NCI-H1694 treated with DMSO at 0.1 percent for 48 hours (cell line): ENCODE measurements at regions not wholly inside any gene's neighbourhood (a gene's known extent, or its start where the extent isn't known, plus 50 kb on each side); places are given as distances from the start of the nearest gene placed in this dataset.
"Not testable (repeated sequence)": the region's sequence is repeated elsewhere in the genome, so short reads cannot be mapped to it uniquely, and the experiment has no call there.

Experiments
- DNase-seq: peaks from one replicate; lab custom pipeline; 2025; lab: John Stamatoyannopoulos, UW

DNA sequence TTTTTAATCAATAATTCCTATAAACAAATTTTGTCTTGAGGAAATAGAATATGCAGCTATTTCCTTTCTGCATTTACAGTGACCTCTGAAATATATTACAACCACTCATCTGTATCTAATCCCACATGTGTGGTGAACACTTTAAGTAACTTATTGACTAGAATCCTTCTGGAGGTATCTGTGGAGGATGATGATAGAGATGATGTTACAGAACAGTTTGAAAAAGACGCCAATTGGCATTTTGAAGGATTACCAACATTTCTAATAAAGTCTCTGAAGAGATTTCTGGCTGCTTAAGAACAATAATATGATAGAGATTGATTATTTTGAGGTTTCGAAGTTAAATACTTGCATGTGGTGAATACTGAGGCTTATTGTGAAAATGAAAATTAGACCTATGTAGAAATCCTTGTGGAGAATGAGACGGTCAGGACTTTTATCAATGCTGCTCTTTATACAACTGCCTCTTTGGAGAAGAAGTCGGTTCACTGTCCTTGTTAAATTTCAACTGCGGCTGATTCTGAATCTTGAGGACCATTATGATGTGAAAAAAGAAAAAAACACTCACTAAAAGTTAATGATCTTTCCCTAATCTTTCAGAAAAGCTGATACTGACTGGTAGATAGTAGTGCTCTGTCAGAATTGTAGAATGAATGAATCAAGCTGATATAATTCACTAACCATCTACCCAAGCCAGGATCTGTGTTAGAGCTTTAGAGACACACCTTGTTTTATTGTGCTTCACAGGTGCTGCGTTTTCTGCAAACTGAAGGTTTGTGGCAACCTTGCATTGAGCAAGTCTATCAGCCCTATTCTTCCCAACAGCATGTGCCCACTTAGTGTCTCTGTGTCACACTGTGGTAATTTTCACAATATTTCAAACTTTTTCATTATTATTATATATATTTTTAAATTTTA lies 204.7 kb downstream of the SPRY1 start:
- DNase-seq: no peak

DNA sequence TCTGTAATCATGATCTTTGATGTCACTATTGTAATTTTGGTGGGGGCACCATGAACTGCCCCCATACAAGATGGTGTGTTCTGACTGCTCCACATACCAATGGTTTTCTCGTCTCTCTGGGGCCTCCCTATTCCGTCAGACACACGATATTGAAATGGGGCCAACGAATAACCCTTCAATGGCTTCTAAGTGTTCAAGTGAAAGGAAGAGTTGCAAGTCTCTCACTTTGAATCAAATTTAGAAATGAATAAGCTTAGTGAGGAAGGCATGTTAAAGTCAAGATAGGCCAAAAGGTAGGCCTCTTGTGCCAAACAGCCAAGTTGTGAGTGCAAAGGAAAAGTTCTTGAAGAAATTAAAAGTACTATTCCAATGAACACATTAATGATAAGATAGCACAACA lies 205.4 kb downstream of the SPRY1 start:
- no peak for DNase-seq

DNA sequence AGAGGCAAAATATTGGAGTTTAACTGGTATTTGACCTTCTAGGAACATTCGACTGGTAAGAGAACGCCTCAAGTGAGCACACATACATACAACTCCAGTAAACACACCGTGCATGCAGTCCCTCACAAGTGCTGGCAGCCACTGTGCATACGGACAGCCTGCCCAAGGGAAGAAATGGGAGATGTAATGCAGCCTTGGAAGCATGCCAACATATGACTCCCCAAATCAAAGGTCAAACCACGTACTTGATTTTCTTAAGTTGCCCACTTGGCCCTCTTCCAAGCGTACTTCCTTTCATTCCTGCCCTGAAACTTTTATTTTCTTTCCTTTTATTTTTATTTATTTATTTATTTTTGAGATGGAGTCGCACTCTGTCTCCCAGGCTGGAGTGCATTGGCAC lies 206.6 kb downstream of the SPRY1 start:
- no peak for DNase-seq

DNA sequence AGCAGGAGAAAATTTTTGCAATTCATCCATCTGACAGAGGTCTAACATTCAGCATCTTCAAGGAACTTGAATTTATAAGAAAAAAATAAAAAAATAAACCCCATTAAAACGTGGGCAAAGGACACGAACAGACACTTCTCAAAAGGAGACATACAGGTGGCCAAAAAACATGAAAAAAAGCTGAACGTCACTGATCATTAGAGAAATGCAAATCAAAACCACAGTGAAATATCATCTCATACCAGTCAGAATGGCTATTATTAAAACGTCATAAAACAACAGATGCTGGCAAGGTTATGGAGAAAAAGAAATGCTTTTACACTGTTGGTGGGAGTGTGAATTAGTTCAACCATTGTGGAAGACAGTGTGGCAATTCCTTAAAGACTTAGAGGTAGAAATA lies 209.2 kb downstream of the SPRY1 start:
- DNase-seq: not testable (repeated sequence)

DNA sequence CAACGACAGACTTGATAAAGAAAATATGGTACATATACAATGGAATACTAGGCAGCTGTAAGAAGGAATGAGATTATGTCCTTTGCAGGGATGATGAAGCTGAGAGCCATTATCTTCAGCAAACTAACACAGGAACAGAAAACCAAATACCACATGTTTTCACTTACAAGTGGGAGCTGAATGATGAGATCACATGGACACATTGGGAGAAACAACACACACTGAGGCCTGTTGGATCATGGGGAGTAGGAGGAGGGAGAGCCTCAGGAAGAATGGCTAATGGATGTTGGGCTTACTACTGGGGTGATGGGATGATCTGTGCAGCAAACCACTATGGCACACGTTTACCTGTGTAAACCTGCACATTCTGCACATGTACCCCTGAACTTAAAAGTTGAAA lies 209.7 kb downstream of the SPRY1 start:
- DNase-seq: no peak

DNA sequence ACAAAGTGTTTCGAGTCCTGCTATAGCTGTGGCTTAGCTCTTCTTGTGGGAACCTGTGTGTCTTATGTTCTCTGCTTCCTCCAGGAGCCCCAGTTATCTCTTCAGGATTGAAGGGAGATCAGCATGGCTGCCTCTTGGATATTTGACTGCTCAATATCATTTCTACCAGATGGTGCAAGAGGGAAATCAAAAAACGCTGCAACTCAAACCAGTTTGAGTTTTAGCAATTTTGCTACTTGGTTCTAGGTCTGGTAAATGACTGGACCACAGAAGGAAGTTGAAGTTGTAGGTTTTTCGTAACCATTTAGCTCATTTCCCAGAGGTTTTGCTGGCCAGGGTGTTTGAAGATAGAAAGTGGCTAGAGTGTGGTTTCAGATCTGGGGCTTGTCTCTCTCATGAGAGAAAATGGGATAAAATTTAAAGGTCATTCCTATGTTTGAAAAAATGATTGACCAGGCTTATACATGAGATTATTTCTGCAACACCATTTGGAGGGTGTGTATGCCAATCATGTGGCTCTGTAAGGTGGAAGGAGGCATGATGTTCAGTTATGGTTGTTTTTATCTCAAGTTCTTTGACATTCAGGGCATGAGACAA lies 210.4 kb downstream of the SPRY1 start:
- DNase-seq: no peak

DNA sequence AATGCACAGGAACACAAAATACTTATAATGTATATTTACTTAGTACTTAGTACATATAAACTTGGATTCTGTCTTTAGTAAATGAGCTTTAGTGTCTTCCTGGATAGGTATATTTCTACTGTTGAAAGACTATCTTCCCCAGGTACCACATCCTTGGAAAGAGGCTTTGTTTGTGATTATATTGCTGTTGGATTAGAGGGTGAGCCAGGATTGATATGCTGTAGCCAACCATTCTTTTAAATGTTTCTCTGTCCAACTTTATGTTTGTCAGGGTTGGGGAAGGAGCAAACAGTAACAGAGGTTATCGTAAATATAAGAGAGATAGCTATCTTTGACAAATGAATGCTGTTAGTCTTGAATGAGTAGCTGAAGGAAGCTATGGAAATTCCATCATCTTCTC lies 213.2 kb downstream of the SPRY1 start:
- no peak for DNase-seq

DNA sequence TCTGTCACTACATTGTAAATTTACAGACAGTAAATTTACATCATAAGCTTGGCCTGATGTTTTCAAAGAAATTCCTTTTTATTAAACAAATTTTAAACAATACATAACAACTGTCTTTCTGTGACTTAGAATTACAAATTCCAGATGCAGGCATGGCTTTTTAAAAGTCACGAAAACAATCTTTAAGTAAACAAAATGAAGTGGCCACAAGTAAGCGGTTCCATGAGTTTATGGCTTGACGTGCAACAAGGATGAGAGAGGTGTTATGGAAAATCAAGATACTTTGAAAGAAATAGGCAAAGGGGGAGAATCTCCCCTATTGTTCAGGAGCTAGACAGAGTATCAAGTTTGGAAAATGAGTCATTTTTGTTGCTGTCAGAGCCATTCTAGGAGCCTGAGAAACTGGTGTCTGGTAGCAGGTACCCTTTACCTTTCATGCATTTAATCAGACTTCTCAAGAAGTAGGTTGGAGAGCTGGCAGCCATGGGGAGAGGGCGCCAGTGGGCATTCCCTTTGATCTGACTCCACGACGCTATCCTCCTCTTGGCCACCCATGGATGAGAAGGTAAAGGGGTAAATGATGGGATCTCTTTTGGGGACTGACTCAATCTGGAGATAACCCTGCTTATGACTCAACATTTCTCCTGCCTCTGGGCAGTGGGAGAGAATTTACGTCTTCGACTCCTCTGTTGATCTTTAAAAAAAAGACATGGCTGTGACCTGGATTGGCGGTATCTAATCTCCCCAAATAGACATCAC lies 217.2 kb downstream of the SPRY1 start:
- no peak for DNase-seq

DNA sequence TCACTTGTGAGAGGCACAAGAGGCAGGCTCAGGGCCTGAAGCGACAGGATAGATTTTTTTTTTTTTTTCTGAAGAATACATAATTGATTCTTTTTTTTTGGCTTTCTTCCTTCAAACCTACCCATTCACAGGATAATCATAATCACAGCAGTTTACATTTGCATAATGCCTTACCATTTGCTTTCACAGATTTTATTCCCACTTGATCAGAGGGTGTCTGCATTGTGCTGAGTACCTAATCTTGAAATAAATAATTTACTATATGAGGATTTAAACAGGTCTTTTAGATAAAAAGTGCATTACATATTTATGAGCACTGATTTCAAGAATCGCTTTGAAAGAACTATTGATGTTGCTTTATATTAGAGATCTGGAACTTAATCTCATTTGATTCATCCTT lies 219.3 kb downstream of the SPRY1 start:
- DNase-seq: no peak

DNA sequence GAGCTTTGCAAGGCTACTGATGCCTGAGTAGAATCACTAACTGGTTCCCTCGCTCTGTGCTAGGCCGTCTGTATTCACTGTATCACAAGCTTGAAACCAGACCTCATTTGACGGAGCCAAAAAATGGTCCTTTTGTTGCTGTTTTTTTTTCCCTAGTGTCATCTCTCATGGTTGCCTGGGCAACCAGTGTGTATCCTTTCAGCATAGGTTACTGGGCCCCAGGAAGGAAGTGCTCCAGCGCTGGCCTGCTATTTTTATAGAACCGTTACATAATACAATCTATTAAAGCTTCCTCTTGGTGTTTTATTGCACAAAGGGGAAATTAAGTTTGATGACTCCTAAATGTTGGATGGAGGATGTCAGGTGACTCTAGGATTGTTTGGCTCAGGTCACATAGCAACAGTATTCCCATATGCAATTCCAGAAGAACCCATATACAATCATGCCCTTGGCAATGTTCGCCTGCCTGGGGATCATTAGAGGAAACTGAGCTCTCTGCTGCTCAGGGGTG lies 220.4 kb downstream of the SPRY1 start:
- no peak for DNase-seq

DNA sequence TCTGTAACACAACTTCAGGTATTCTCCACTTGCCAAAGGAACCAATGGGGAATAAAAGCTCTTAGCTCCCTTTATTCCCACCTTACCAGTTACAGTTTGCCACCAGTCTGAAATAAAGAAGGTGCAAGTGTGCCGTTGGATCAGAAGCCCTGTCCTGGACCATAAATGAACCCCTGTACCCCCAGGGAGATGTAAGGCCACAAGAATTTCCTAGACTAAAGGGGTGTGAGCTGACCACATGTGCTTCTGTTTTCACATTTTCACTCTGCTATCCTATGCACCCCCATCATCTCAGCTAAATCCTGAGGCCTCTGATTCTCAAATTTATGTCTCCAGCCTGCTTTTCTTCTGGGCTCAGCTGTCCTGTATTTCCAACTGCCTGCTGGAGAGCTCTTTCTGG lies 221.2 kb downstream of the SPRY1 start:
- no peak for DNase-seq

DNA sequence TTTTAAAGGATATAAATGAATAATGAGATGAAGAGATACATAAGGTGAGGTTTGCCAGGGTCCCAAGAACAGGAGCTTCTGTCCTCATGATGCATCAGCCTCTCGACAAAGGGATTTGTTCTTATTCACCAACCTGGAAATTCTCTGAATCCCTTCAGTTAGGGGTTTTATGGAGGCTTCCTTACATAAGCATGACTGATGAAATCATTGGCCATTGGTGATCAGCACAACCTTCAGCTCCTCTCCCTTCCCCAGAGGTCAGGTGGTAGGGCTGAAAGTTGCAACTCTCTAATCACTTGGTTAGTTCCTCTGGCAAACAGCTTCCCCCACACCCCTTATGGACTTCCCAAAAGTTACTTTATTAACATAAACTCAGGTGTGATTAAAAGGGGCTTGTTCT lies 222.0 kb downstream of the SPRY1 start:
- no peak for DNase-seq

DNA sequence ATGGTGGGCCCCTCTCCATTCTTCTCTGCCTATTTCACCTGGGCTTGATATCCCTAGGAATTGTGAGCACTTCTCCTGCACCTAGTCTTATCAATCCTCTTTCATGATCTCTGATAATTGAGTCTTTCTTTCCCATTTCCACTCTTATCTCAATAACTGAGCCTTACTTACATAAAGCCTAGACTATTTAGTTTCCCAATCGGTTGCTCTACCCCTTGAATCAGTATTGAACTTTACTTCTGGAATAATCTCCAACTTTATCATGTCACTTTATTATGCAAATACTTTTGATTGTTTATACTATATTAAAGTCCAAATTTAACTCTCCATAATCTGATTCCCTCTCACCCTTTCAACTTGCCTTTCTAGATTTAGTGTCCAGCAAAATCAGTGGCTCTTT lies 222.7 kb downstream of the SPRY1 start:
- no peak for DNase-seq

DNA sequence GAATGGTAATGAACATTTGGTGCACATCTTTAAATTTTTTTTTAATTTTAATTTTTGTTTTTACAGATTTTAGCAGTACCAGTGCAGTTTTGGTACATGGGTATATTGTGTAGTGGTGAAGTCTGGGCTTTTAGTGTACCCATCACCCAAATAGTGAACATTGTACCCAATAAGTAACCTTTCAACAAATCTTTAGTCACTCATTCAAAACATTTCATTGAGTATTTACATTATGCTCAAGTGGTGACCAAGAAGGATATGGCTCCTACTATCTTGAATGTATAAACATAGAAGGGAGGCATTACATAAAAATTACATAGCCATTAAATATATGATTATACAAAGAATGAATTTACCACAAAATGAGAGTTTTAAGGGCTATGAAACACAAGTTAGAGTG lies 223.3 kb downstream of the SPRY1 start:
- no peak for DNase-seq

DNA sequence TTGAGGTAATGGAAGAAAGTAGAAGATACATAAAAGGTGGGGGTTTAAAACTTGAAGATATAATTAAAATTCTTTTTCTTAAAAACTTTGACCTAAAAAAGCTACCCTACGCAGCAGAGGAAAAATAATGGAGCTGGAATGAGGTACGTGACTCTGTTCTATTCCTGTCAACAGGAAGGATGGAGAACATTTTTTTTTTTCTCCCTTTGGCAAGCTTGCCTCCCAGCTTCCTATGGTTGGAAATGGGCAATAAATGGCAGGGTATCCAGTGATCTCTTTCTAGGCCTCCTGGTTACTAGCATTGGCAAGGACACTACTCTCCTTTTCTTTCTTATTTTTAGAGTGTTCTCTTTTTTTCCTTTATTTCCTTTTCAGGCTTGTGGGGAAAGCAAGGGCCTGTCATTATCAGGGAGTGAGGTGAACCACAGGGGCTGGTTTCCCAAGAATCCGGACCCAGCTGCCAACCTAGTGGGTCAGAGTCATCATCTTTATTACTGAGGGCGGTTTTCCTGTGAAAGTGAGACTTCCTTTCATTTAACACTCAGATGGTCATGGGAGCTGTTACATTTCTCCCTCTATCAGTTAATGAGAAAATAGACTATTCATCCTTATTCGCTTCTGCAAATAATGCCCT lies 224.6 kb downstream of the SPRY1 start:
- no peak for DNase-seq

DNA sequence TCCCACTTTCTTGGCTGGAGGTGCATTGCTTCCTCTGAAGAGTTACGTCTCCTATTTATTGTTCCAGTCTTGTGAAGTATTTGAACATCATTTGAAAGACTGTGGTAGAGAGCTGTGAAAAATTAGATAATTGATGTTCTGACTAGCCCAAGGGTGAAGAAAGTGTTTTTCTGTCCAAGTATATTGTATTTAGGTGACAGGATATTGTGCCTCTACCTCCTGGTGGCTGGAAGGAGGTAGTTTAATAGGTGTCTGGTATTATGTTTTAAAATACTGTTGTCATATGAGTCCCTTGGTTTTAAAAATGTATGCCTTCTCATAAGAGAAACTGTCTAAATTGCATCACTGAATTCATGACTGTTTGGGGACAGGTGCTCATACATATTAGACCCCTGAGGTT lies 226.0 kb downstream of the SPRY1 start:
- DNase-seq: no peak

DNA sequence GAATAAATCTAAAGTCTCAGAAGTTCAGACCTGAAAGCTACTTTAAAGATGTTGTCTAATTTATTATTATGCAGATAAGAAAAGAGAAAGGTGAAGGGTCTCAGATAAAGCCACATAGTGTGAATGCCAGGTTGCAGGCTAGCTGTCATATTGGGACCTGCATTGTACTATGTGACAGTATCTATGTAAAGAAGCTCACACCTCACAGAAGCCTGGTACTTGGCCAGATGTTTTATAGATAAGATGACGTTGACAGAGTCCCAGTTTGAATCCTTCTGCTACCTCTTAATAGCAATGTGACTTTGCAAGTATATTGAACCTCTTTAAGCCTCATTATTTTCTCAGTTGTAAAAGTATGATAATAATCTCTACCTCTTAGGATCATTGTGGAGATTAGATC lies 227.0 kb downstream of the SPRY1 start:
- DNase-seq: no peak

DNA sequence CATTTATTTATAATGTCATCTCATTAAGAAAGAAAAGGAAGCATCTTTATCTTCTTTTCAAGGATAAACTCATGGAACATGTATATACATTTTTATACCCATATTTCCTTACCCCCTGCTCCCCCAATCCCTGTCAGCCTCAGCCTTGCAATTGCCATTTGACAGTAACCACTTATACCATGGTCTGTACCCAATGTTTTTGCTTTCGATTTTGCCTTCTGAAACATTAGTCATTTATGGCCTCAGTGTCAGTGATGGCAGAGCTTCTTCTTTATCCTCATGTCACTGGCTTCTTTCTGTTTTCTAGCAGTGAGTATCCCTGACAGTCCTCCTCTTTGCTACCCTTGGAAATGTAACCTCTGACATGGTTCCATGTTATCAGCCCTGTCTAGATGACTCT lies 228.4 kb downstream of the SPRY1 start:
- no peak for DNase-seq

DNA sequence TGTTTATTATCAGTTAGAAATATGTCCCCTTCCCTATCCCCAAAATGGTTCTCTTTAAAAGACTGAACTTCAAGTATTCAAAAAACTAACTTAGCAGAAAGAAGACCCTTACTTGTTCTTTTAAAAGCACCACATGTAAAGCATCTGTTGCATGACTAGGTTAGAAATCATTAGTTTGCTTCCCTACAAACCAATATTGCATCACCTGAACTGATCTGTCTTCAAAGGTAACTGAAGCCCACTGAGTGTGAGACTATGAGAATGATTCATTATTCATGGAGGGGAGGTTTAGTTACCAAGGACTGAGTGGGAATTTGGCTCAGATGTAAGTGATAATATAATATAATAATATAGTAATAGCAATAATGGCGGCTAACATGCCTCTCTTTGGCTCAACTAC lies 231.7 kb downstream of the SPRY1 start:
- no peak for DNase-seq

DNA sequence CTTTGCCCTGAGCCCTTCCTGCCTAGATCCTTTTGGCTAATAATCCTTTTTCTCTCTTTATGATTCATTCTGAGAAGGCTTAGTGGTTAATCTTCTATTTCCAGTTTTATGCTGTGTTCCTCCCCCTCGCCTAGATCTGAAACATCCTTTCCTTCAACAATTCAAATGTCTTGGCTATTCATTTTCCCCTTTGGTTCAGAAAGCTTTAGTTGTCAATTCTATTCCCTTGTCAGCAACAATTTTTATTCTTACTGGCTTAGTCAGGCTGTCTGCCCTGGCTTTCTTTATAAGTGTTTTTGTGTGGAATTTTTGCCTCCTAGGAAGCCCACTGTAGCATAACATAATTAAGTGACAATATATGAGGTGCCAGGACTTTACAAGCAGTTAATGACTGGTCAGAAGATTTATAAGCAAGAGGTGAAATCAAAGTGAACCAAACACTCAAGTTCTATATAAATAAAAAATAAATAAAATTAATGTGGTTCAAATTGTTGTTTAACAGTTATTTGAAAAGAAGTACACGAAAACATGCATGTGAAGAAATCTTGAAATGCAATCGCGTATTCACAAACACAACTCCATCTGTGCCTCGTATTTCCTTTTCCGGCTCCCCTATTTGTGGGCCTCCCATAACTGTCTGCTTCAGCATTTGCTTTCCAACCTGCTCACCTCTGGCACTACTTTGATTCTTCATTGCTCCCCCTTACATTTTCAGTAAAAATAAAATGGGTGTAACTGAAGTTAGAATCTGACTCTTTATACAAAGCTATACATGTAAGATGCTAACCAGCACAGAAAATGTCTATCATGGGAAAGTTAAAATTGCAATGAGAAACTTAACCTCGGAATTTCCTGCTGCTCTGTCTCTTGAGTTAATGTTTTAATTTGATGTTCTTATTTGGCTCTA lies 235.4 kb downstream of the SPRY1 start:
- DNase-seq: no peak

DNA sequence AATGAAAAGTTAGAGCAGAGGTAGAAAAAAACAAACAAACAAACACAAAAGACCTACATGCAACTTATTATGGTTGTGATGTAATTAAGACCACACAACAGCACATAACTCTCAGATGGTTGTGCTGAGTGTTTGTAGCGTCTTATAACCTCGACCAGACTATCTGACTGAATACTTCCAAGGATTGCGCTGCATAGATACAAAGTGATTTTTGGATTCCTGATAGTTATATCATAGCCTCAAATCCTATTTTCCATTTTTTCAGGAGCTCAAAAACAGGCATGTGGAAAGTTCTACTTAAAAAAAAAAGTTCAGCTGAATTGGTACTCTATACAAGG lies 236.1 kb downstream of the SPRY1 start:
- no peak for DNase-seq
